Stimulated activated naive B cell treated with anti-CD40 and anti-IgM and Interleukin-4, amounts not matched to agents 10 μg/mL and 1 μg/mL and 100 μg/mL, for 72 hours (primary cell): ENCODE measurements at regions not wholly inside any gene's neighbourhood (a gene's known extent, or its start where the extent isn't known, plus 50 kb on each side); places are given as distances from the start of the nearest gene placed in this dataset.
"Not testable (repeated sequence)": the region's sequence is repeated elsewhere in the genome, so short reads cannot be mapped to it uniquely, and the experiment has no call there.

Experiments
- ATAC-seq, 2 donors: fragments of 150-1000 bp; cut with Tn5 transposase; replicated peaks; 2 replicates each; pipeline ENCODE4 v1.10.0; 2021; ENCODE audit warnings: moderate library complexity in 1 of 2
- DNase-seq: peaks from one replicate; pipeline ENCODE4 v3.0.0; 2021
- H3K27ac Mint-ChIP-seq: one replicate; pipeline ENCODE4 v1.8.0; 2022; ENCODE audit warnings: mild to moderate bottlenecking, mixed read lengths
- H3K27me3 Mint-ChIP-seq, 2 donors: one replicate each; pipeline ENCODE4 v1.8.0; 2022; ENCODE audit warnings: mixed read lengths in 2 of 2
- H3K36me3 Mint-ChIP-seq, 2 donors: one replicate each; pipeline ENCODE4 v1.8.0; 2022; ENCODE audit warnings: mixed read lengths in 2 of 2, mild to moderate bottlenecking in 1 of 2
- H3K4me1 Mint-ChIP-seq, 2 donors: one replicate each; pipeline ENCODE4 v1.8.0; 2022; ENCODE audit warnings: mixed read lengths in 2 of 2, mild to moderate bottlenecking in 1 of 2
- H3K4me3 Mint-ChIP-seq, 2 donors: one replicate each; pipeline ENCODE4 v1.8.0; 2022; ENCODE audit warnings: mild to moderate bottlenecking in 2 of 2, mixed read lengths in 2 of 2, moderate library complexity in 1 of 2
- H3K9me3 Mint-ChIP-seq, 2 donors: one replicate each; pipeline ENCODE4 v1.8.0; 2022; ENCODE audit warnings: mixed read lengths in 2 of 2, mild to moderate bottlenecking in 1 of 2

DNA sequence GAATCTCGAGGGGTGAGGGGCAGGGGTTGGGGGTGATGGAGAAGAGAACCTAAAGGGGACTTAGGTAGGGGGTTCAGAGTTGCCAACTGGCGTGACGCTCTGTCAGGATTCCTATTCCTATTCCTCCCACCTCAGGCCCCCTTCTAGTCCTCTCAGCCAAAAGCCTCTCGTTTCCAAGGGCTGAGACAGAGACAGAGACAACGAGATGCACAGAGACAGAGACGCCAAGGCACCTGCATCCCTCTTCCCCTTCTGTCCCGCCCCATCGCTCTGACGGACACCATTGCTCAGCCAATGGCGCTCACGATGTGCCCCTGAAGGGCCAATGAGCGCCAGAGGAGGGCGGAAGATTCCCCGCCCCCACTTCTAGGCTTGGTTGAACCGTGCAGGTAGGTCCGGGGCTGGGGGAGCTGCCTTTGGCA is 129.5 kb upstream of the PLEKHM1 start:
- H3K36me3 Mint-ChIP-seq, H3K9me3 Mint-ChIP-seq, H3K27me3 Mint-ChIP-seq, H3K4me1 Mint-ChIP-seq: not testable (repeated sequence)
- H3K27ac Mint-ChIP-seq: peak overlapping the region; percentile 81
- peak; percentile 100 for ATAC-seq
- peak overlapping the region; percentile 83 to 85 for H3K4me3 Mint-ChIP-seq
- peak; percentile 89 for DNase-seq

DNA sequence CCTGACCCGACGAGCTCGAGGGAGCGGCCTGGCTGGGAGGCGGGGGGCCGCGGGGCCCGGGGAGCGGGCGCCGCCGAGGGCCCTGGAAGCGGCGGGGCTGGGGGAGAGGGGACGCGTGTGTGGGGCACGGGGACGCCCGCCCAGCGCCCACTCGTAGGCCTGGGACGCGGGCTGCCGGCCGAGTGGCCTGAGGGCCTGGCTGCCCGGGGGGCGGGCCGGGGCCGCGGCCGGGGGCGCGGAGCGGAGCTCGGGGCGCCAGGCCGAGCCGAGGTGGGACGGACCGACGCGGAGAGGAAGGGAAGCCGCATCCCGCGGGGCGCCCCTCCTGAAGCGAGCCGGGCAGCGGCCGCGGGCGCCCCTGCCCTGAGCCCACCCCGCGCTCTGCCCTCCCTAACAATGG is 129.9 kb upstream of the PLEKHM1 start:
- not testable (repeated sequence) for H3K4me1 Mint-ChIP-seq, H3K9me3 Mint-ChIP-seq, H3K27me3 Mint-ChIP-seq, H3K27ac Mint-ChIP-seq, H3K36me3 Mint-ChIP-seq, DNase-seq
- peak; percentile 60 to 63 for ATAC-seq
- peak overlapping the region; percentile 83 to 85 for H3K4me3 Mint-ChIP-seq

DNA sequence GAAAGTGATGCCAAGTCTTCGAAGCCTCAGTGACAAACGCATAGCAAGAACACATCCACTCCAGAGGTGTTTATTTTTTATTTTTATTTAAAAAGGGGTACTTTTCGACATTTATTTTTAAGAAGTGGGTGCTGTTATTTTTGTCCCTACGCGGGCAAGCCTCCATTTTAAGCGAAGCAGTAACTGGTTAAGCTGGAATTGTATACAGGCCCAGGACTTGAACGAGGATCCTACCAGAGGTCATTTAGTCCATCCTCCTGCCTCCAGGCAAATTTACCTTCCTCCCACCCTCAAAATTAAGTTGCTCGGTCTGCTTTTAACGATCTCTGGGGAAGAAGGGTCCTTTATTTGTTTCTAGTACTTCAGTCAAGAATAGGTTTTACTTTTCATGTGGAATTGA is 130.6 kb upstream of the PLEKHM1 start:
- not testable (repeated sequence) for H3K4me1 Mint-ChIP-seq, H3K27me3 Mint-ChIP-seq, H3K27ac Mint-ChIP-seq, H3K4me3 Mint-ChIP-seq, ATAC-seq, DNase-seq, H3K9me3 Mint-ChIP-seq, H3K36me3 Mint-ChIP-seq

DNA sequence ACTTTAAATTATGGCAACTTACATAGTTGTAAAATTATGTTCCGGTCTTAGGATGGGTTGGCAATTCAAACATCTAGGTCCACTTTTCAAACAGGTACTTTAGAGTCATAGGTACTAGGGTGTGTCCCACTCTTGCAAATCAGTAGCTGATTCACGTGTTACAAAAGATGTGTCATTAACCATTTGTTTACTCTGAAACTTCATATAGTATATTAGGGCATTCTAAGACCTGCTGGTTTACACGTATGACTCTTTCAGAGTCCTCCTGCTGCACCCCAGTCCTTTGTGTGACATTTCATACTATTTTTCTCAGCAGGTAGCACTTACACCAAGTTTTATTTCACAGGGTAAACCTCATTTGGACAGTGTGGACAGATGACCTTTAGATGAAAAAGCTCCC is 131.8 kb upstream of the PLEKHM1 start:
- not testable (repeated sequence) for H3K27ac Mint-ChIP-seq, H3K4me1 Mint-ChIP-seq, ATAC-seq, H3K9me3 Mint-ChIP-seq, H3K27me3 Mint-ChIP-seq, DNase-seq, H3K4me3 Mint-ChIP-seq, H3K36me3 Mint-ChIP-seq

DNA sequence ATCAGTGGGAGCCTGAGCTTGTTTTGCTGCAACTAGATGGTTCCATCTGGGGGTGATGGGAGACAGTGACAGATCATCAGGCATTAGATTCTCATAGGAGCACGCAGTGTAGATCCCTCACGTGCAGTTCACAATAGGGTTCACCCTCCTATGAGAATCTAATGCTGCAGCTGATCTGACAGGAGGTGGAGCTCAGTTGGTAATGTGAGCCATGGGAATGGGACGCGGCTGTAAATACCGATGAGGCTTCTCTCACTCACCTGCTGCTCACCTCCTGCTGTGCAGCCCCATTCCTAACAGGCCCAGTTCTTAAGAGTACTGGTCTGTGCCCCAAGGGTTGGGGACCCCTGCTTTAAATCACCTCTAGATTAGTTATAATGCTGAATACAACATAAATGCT is 137.5 kb upstream of the PLEKHM1 start:
- no peak overlapping the region for H3K4me3 Mint-ChIP-seq

DNA sequence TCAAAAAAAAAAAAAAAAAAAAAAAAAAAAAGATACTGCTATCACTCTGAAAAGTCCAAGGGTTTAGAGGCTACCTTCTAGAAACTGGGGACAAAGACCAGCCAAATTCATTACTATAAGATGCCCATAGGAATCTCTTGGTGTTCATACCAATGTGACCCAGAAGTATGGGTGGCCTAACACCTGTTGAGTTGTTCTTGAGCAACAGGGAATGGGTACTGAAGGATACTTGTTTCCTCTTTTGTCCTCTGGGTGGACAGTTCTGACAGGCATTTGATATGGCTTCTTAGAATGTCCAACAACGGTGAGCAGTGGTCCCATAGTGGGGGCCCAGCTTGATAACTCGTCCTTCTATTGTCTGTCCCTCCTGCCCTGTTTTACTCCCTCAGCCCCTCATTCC is 141.4 kb upstream of the PLEKHM1 start:
- peaks cover 0 to 5% of the 10 kb centered on the region in 2 donors for H3K4me1 Mint-ChIP-seq
- no peaks in the 10 kb centered on the region for H3K27me3 Mint-ChIP-seq
- H3K9me3 Mint-ChIP-seq: no peaks in the 10 kb centered on the region
- DNase-seq (no peak), ATAC-seq (no peak)
- peaks cover 17 to 34% of the 10 kb centered on the region in 2 donors for H3K36me3 Mint-ChIP-seq
- no peak overlapping the region for H3K4me3 Mint-ChIP-seq
- H3K27ac Mint-ChIP-seq: no peak overlapping the region

More for the DNA sequence above, 137.5 kb upstream of the PLEKHM1 start:
- Mint-ChIP-seq H3K9me3 (no peaks in the 10 kb centered on the region), H3K36me3 (peaks cover 10 to 27% of the 10 kb centered on the region in 2 donors), H3K27me3 (no peaks in the 10 kb centered on the region), H3K27ac (no peak overlapping the region), H3K4me1 (peaks cover 0 to 5% of the 10 kb centered on the region in 2 donors)
- DNase-seq: no peak
- ATAC-seq: no peak

DNA sequence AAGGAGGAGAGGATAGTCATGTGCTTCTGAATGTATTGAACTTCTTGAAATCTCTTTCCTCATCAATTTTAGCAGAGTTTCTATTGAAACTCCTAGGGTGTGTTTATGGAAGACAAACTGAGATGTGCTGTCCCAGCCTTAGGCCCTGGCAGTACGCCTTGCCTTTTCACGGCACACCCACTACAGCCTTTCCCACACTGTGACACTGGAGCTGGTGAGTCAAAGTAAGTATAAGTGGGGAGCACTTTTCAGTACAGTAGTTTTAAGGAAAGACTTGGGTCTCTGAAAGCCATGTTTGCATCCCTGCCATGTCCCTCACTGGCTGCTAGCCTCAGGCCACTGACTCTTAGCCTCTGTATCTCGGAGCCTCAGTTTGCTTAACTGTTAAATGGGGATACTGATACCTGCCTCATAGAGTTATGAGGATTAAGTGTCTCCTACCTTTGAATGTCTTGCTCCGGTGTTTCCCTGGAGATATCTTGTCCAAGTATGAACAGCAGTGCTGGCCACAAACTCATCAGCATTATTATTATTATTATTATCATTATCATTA is 144.7 kb upstream of the CRHR1 start:
- H3K9me3 Mint-ChIP-seq: no peaks in the 10 kb centered on the region
- no peaks in the 10 kb centered on the region for H3K27me3 Mint-ChIP-seq
- no peak for DNase-seq
- ATAC-seq: no peak
- peaks cover 6% of the 10 kb centered on the region in 2 donors for H3K4me1 Mint-ChIP-seq
- H3K4me3 Mint-ChIP-seq: no peak overlapping the region
- H3K36me3 Mint-ChIP-seq: peaks cover 7 to 18% of the 10 kb centered on the region in 2 donors
- no peak overlapping the region for H3K27ac Mint-ChIP-seq

DNA sequence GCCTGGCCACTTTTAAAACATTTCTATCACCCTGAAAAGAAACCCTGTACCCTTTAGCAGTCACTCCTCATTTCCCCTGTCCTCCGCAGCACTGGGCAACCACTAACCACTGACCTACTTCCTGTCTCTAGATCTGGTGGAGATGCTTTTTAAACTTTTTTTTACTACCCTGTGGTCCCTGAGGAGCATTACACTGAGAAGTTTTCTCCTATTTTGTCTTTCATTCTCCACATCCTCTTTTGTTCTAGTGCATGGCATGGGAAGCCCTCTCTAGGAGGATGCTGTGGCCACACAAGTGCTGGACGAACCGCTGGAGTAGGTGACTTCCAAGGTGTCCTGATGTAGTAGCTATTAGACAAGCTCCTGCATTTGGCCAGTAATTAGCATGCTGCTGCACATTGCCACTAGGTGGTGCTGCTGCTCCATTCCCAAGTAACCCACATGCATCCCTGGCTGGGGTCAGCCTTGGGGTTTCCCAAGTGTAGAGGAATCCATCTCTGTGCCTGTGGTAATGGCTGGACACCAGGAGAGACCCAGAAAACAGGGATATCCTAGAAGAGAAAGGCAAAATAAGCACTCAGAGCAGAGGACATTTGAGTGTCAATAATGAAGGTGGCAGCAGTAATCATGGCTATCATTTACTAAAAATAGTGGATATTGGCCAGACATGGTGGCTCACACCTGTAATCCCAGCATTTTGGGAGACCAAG is 143.8 kb upstream of the CRHR1 start:
- H3K27me3 Mint-ChIP-seq: no peaks in the 10 kb centered on the region
- H3K36me3 Mint-ChIP-seq: peaks cover 7 to 18% of the 10 kb centered on the region in 2 donors
- peaks cover 6% of the 10 kb centered on the region in 2 donors for H3K4me1 Mint-ChIP-seq
- no peak overlapping the region for H3K27ac Mint-ChIP-seq
- ATAC-seq (peak; percentile 78 to 90), DNase-seq (peak; percentile 52)
- no peak overlapping the region for H3K4me3 Mint-ChIP-seq
- no peaks in the 10 kb centered on the region for H3K9me3 Mint-ChIP-seq

DNA sequence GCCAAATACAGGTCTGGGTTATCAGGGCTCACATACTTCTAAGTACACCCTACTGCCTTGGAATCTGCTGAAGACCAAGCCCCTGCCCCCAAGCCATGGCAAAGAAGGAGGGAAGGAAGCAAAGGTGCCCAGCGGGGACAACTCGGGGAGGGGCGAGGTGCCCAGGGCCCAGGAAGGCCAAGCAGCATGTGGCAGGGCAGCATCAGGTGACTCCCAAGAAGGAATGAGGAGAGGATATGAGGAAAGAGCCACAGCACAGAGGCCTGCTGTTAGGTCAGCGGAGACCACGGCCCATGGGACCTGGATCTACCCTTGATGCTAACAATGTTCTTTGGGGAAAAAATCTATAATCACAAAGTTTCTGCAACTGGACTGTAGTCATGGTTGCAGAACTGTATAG is 142.6 kb upstream of the CRHR1 start:
- ATAC-seq (no peak), DNase-seq (no peak)
- H3K4me1 Mint-ChIP-seq: peaks cover 9 to 11% of the 10 kb centered on the region in 2 donors
- no peaks in the 10 kb centered on the region for H3K9me3 Mint-ChIP-seq
- peaks cover 4 to 6% of the 10 kb centered on the region in 2 donors for H3K27me3 Mint-ChIP-seq
- H3K27ac Mint-ChIP-seq: peak overlapping the region; percentile 4
- peaks cover 7 to 11% of the 10 kb centered on the region in 2 donors for H3K36me3 Mint-ChIP-seq
- no peak overlapping the region for H3K4me3 Mint-ChIP-seq

DNA sequence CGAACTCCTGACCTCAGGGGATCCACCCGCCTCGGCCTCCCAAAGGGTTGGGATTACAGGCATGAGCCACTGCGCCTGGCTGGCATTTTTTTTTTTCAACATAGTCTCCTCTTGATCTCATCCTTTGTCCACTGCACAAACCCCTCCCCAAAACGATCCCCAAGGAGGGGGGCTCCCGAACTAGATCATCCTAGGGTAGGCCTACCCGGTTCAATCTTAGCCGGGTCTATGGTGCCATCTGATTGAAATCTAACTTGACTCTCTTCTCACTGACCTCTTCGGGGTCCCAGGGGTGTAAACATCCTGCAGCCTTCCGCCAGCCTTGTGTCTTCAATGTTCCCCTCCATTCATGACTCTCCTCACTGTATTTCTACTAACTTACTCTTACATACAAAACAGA is 140.5 kb upstream of the CRHR1 start:
- peaks cover 14 to 18% of the 10 kb centered on the region in 2 donors for H3K27me3 Mint-ChIP-seq
- DNase-seq (no peak), ATAC-seq (no peak)
- no peak overlapping the region for H3K4me3 Mint-ChIP-seq
- peaks cover 9 to 12% of the 10 kb centered on the region in 2 donors for H3K4me1 Mint-ChIP-seq
- peaks cover 7 to 11% of the 10 kb centered on the region in 2 donors for H3K36me3 Mint-ChIP-seq
- no peaks in the 10 kb centered on the region for H3K9me3 Mint-ChIP-seq
- H3K27ac Mint-ChIP-seq: no peak overlapping the region

DNA sequence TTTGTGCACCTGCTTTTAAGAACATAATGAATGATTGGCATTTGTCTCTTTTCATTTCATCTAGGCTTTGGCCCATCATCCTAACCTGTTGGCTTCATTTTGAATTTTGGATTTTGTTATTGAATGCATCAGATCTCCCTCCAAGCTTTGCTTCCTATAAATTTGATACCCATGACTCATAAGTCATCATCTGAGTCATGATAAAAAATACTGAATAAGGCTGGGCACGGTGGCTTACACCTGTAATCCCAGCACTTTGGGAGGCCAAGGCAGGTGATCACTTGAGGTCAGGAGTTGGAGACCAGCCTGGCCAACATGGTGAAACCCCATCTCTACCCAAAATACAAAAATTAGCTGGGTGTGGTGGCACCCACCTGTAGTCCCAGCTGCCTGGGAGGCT is 139.5 kb upstream of the CRHR1 start:
- DNase-seq, ATAC-seq, H3K36me3 Mint-ChIP-seq, H3K27ac Mint-ChIP-seq, H3K9me3 Mint-ChIP-seq, H3K4me3 Mint-ChIP-seq: not testable (repeated sequence)
- Mint-ChIP-seq H3K4me1 (peaks cover 9 to 12% of the 10 kb centered on the region in 2 donors), H3K27me3 (peaks cover 21 to 26% of the 10 kb centered on the region in 2 donors)

DNA sequence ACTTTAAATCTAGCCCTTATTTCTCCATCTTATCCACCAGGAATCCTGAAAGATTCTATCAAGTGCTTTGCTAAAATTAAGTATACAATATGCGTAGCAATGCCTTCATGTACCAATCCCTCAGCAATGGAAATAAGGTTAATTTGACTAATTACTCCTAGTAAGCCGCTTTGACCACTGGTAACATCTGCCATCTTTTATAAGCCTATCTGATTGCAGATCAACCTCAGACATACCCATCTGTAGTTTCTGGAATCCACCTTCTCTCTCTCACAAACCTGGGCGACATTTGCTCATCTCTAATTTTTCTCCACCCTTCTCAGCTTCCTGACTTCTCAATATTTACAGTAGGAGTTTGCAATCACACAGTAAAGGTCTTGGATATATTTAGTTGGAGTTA is 138.8 kb upstream of the CRHR1 start:
- peaks cover 21 to 27% of the 10 kb centered on the region in 2 donors for H3K27me3 Mint-ChIP-seq
- no peaks in the 10 kb centered on the region for H3K9me3 Mint-ChIP-seq
- peaks cover 6 to 8% of the 10 kb centered on the region in 2 donors for H3K4me1 Mint-ChIP-seq

DNA sequence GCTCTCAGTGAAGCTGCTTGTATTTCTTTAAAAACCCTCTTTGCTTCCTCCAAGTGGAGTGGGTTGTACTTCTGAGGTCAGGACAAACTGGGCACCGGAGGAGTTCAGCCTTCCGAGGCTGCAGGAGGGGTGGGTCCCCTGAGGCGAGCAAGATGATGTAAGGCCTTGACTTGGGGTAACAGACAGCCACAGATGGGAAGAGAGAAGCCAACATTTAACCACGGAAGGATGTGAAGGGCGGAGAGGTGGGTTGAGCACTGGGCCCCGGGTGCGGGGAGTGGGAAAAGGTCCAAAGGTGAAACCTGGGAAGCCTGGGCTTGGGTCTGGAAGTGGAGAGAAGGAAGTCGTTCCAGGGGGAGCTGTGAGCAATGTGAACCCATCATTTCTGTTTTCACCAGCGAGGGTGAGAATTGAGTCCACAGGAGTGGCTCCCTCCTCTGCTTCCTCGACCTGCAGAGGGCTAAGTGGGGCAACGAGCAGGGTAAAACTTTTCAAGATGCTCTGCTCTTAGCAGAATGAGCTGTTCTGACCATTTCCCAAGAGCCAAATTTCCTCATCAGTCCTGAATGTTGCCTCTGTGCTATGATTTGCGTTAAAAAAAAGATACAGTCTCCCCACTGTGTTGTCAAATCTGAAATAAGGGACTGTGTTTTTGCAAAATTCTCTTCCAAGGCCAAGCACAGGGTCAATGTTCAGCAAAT is 137.7 kb upstream of the CRHR1 start:
- no peak for DNase-seq

More for the DNA sequence above, 138.8 kb upstream of the CRHR1 start:
- Mint-ChIP-seq H3K36me3 (peaks cover 2 to 5% of the 10 kb centered on the region in 2 donors), H3K4me3 (no peak overlapping the region), H3K27ac (no peak overlapping the region)
- ATAC-seq (no peak), DNase-seq (no peak)

DNA sequence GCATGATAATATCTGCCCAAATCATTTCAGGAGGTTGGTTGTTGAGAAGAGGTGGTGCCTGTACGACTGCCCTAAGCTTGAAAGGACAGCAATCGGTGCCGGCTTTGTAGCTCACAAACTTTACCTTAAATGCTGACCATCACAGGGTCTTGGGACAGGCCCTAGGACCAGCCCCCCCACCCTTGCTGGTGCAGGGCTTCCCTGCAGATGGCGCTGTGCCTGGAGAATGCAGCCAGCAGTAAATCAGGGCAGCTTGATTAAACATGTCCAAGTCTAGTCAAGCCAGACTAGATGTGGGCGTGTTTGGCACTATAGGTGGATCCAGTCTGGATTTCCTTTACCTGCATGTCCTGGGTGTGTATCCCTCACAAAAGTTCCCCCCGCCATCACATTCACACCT is 135.5 kb upstream of the CRHR1 start:
- DNase-seq (no peak), ATAC-seq (no peak)
- H3K27ac Mint-ChIP-seq: no peak overlapping the region

More for the DNA sequence above, 137.7 kb upstream of the CRHR1 start:
- peaks cover 4 to 6% of the 10 kb centered on the region in 2 donors for H3K4me1 Mint-ChIP-seq
- H3K9me3 Mint-ChIP-seq: no peaks in the 10 kb centered on the region
- peaks cover 21 to 27% of the 10 kb centered on the region in 2 donors for H3K27me3 Mint-ChIP-seq
- H3K4me3 Mint-ChIP-seq: no peak overlapping the region
- H3K27ac Mint-ChIP-seq: no peak overlapping the region
- ATAC-seq: no peak
- H3K36me3 Mint-ChIP-seq: peaks cover 0 to 4% of the 10 kb centered on the region in 2 donors

More for the DNA sequence above, 135.5 kb upstream of the CRHR1 start:
- Mint-ChIP-seq H3K4me3 (no peak overlapping the region), H3K36me3 (peaks cover 0 to 4% of the 10 kb centered on the region in 2 donors), H3K9me3 (no peaks in the 10 kb centered on the region), H3K4me1 (peaks cover 3 to 6% of the 10 kb centered on the region in 2 donors), H3K27me3 (peaks cover 25 to 32% of the 10 kb centered on the region in 2 donors)
